NCI-H460 (cell line): ENCODE measurements at regions not wholly inside any gene's neighbourhood (a gene's known extent, or its start where the extent isn't known, plus 50 kb on each side); places are given as distances from the start of the nearest gene placed in this dataset.

Experiments
- DNase-seq: peaks from one replicate; pipeline ENCODE4 v3.0.0-alpha.2; 2016; ENCODE audit warnings: low read depth; ENCODE audit errors: extremely low read depth

GRCh38 chr1:55679971-55680370 lies 464.8 kb upstream of the USP24 start:
- DNase-seq: no peak

DNA sequence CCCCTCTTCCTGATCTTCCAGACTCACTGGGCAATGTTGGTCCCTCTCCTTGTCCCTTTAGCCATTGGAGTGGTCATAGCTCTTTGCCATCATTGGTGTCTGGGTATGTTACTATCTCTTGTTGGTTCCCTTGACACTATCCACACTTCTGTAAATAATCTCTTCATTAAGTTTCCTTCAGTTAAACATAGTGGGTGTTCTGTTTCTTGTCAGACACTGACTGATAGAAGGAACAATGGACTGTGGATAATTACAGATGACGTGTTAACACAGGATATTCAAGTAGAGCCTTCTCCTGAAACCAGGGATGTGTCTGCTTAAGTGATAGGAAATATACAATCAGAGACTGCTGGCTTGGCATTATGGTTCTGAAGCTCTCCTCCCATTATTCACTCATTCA lies 458.3 kb upstream of the USP24 start:
- no peak for DNase-seq

DNA sequence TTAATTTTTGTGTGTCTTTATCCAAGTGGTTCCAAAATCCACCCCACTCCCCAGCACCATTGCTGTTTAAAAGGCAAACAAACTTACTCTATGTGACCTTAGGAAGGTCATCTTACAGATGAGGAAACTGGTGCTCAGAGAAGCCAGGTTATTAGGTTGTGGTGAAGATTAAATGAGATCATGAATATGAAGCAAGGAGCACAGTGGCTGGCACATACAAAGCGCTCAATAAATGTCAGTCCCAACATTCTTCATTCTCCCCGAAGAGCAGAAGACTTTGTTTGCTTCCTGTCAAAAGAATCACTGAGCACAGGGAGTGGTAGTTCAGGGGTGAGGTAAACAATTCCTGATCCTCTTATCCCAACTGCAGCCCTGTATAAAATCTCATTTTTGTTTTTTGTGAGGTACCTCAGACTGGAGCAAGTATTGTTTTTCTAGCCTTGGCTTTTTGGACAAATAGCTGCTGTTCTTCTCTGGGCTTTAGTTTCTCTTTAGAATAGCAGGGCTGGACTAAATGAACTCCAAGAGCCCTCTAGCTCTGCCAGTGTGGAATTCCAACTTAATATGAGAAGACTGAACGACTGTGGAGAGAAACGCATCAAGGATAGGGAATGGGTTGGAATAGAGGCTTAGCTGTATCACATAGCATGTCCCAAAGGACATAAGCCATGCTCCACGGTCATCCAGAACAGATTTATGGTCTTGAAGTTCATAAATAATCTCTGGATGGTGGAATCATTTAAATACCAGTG lies 455.3 kb upstream of the USP24 start:
- DNase-seq: no peak

DNA sequence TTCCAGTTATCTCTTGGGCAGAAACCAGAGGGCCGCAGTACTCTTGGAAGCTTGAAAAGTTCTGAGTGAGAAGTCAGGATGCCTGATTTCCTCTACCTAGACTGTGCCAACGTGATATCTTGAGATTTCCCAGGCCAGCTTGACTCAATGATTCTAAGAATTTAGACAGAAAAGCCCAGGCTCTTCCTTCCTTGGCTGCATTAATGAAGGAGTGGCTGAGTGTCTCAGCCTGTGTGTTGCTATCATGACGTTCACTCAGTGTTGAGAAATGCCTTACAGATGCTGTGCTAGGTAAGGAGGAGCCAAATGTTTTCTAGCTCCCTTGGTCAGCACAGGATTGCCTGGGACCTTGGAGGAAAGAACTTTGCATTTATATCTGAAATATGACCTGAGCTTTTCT lies 454.1 kb upstream of the USP24 start:
- DNase-seq: no peak

GRCh38 chr1:55662875-55663274 lies 447.7 kb upstream of the USP24 start:
- no peak for DNase-seq

GRCh38 chr1:55658917-55659316 lies 443.8 kb upstream of the USP24 start:
- DNase-seq: no peak

DNA sequence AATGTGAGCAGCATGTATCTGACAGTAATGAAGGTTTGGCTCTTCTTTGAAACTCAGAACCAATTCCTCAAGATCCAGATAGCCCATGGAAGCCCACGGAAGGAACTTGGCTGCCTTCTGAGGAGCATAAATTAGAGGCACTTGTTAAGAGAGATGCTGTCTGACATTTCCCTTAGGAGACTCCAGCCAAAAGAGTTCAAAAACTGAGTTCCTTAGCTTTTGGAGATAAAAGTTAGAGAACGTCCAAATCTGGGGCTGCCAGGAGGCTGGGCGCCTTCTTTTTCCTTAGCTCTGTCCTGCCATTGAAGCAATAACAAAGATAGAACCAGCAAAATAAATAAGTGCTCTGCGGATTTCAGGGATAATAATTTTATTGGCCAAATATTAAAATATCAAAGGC lies 439.6 kb upstream of the USP24 start:
- DNase-seq: no peak

DNA sequence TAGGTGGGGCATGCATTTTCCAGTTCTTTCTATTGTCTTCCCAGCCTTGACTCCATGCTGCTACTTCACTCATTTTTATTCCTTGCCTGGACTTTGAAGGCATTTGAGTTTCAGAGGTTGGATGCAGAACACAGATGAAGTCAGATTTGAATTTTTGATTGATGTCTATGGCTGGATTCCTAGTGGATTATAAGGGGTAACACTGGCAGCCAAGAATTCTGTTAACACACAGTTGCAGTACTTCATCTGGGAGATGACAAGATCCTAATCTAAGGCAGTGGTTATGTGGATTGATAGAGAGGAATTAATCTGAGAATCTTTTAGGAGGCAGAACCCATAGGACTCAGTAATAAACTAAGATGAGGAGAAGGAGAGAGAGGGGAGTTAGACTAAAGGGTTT lies 439.0 kb upstream of the USP24 start:
- no peak for DNase-seq

DNA sequence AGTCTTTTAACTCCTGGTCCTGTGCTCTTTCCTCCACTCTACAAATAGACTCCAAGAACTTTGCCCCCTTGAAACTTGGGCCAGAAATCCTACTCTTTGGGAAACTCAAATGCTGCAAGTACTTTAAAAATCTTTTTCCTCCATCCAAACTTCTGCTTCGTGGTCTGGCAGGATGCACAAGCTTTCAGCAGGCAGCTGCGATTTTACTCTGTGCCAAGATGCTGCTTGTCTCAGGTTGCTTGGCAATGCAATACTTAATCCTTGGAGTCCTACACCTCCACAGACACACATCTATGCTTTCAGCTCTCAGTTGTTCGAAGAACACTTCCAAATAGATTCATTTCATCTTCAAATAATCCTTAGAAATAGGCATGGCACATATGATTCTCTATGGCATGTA lies 435.3 kb upstream of the USP24 start:
- no peak for DNase-seq

GRCh38 chr1:55646181-55646580 lies 431.0 kb upstream of the USP24 start:
- no peak for DNase-seq

DNA sequence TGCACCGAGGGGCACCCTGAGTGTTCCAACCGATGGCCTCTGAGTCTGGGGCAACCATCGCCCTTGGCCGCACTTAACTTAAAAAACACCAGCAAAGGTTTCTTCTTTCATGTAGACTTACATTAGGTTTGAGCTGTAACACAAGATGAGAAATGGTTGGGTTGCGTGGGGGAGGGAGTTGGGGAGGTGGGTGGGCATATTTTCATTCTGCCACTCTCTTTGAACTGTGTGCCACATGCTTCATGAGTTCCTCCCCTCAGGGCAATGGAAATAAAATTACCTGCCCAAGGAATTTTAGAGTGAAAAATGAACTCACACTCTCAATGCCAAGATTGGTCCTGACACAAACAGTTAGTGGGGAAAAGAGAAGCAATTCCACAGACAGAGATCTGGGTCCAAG lies 430.1 kb upstream of the USP24 start:
- no peak for DNase-seq

GRCh38 chr1:55641947-55642346 lies 426.8 kb upstream of the USP24 start:
- no peak for DNase-seq

DNA sequence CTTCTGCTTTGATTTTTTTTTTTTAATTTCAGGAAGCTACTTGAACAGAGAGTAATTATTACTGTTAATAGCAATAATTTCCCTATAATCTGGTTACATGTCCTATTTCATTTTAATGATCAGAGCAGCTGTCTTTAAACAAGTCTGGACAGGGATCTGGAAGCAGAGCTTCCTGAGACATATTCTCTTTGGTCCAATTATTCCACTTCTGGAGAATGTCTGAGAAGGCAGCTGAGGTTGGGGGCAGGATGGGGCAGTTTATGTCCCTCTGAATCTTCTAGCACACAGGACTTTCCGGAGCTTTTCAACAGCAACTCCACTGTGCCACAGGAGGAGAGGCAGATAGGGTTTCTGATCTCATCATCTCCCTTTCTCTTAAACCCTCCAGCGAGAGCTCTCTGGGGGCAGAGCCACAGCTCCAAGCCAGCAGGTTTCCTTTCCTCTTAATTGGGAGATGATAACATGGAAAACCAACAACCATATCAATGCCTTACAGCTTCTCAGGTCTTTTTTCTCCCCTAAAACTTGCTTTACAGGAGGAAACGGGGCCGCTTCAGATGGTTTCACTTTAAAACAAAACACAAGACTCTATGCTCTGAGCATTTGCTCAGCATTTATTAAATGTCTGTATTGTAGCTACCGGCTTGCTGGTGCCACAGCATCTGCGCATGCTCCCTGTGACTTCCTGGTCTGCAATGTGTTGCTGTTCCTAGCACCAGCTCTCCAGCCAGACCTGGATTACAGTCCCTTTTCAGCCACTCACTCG lies 425.7 kb upstream of the USP24 start:
- DNase-seq: no peak

- DNase-seq: no peak
Observed at GRCh38 chr1:55639526-55639925, 424.4 kb upstream of the USP24 start.

DNA sequence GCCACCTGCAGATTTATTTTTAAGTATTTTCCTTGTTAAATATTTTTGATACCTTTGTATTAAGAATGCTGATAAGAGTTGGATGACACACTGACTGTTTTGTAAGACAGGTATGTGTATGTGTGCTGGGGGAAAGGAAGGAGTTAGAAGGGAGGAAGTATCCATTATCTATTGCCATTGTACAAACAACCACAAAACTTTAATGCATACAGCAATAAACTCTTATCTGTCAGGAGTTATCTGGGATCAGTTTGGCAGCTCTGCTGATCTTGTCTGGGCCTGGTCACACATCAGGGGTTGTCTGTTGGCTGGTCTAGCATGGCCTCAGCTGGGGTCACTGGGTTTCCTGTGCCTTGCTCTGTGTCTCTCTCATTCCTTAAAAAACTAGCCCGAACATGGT lies 423.9 kb upstream of the USP24 start:
- DNase-seq: no peak

GRCh38 chr1:55636696-55637095 lies 421.5 kb upstream of the USP24 start:
- DNase-seq: no peak

GRCh38 chr1:55635856-55636255 lies 420.7 kb upstream of the USP24 start:
- no peak for DNase-seq

DNA sequence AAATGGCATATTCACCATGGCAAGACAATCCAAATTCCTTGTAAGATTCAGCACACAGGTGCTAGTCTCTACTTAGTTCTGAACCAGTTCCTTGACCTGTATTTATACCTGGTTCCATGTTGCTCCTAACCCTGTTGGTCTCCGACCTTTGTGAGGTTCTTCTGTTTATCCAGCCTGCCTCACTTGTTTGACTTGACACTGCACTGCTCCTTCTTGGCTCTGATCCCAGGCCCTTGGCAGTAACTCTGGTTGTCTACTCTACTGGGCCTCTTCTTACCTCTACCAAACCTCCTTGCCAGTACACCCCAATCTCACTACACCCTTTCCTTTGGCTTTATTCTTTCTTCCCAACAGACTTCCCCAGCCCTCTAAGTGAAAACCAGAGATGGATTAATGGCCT lies 419.4 kb upstream of the USP24 start:
- DNase-seq: no peak

DNA sequence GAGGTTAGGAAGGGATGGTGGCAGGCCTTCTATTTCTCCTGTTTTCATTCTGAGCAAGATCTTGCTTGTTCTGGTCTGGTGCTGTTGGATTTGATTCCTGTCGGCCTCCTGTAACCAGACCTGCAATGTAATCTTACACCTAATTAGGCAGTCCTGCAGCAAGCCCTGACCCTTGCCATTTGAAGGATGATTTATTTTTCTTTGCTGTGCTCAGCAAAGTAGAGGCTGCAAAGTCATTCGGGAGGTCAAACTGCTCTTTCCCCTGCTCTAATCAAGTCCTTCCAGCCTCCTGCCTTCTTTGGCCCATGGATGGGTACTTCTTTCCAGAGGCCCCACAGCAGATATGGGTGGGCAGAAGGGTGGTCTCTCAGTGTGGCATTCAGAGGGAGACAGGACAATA lies 417.7 kb upstream of the USP24 start:
- no peak for DNase-seq

- no peak for DNase-seq
Observed at GRCh38 chr1:55632058-55632457, 416.9 kb upstream of the USP24 start.

DNA sequence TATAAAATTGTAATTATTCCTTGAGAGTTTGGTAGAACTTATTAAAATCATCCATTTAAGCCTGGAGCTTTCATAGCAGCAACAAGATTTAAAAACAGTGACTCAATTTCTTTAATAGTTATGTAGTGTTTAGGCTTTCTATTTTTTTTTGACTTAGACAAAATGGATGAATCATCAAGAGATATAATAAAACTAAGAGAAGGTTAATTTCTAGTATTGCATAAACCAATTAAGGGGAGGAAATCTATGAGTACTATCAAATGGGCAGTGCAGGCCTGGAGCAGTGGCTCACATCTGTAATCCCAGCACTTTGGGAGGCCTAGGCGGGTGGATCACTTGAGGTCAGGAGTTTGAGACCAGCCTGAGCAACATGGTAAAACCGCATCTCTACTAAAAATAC lies 416.3 kb upstream of the USP24 start:
- no peak for DNase-seq

GRCh38 chr1:55626326-55626725 lies 411.2 kb upstream of the USP24 start:
- DNase-seq: no peak
